Neural crest cell (in vitro differentiated cells): ENCODE measurements at regions not wholly inside any gene's neighbourhood (a gene's known extent, or its start where the extent isn't known, plus 50 kb on each side); places are given as distances from the start of the nearest gene placed in this dataset.

Source experiments
- DNase-seq: peaks from one replicate; pipeline ENCODE4 v3.0.0; 2021; ENCODE audit warnings: low read depth, mixed read lengths, low spot score
- H3K27ac Mint-ChIP-seq: one replicate; pipeline ENCODE4 v1.8.0; 2021; ENCODE audit warnings: mild to moderate bottlenecking, mixed read lengths; ENCODE audit not compliant: unreplicated experiment
- H3K27me3 Mint-ChIP-seq: 2 replicates; pipeline ENCODE4 v1.8.0; 2021; ENCODE audit warnings: low read depth, mild to moderate bottlenecking, mixed read lengths
- H3K36me3 Mint-ChIP-seq: 2 replicates; pipeline ENCODE4 v1.8.0; 2021; ENCODE audit warnings: low read depth, mild to moderate bottlenecking, mixed read lengths
- H3K4me1 Mint-ChIP-seq: 2 replicates; pipeline ENCODE4 v1.8.0; 2021; ENCODE audit warnings: mixed read lengths
- H3K4me3 Mint-ChIP-seq: one replicate; pipeline ENCODE4 v1.8.0; 2021; ENCODE audit warnings: mild to moderate bottlenecking, mixed read lengths
- H3K9me3 Mint-ChIP-seq: 2 replicates; pipeline ENCODE4 v1.8.0; 2021; ENCODE audit warnings: mixed read lengths
- TF ChIP-seq, protein P1 (sequence below): fragments of 200-600 bp; sonication (generic); conservative IDR thresholded peaks from 2 replicates; pipeline ENCODE4 v1.5.0; 2021; ENCODE audit warnings: antibody characterized with exemption, mild to moderate bottlenecking

DNA sequence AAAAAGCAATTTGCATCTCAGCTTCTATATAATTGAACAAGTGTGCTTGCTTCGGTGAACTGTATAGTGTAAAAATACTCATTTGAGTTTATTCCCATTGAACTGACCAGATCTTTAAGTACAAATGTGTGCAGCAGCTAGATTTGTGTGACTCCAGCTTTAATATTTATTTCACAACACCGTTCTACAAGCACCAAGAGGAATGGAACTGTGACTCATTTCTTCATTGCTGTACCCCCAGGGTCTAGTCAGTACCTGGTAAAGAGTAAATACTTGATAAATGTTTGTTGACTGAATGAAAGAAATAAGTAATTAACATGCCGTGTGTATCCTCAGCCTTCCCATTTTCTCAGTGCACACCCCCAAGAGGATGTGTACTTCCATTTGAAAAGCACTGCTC, 464.8 kb downstream of the CBLN4 start:
- DNase-seq: no peak
- Mint-ChIP-seq H3K4me1 (no peaks in the 10 kb centered on the region), H3K9me3 (peaks cover 2% of the 10 kb centered on the region), H3K4me3 (no peak overlapping the region), H3K36me3 (no peaks in the 10 kb centered on the region), H3K27me3 (peaks cover 3% of the 10 kb centered on the region), H3K27ac (no peak overlapping the region)
- TF ChIP-seq, protein P1, sequence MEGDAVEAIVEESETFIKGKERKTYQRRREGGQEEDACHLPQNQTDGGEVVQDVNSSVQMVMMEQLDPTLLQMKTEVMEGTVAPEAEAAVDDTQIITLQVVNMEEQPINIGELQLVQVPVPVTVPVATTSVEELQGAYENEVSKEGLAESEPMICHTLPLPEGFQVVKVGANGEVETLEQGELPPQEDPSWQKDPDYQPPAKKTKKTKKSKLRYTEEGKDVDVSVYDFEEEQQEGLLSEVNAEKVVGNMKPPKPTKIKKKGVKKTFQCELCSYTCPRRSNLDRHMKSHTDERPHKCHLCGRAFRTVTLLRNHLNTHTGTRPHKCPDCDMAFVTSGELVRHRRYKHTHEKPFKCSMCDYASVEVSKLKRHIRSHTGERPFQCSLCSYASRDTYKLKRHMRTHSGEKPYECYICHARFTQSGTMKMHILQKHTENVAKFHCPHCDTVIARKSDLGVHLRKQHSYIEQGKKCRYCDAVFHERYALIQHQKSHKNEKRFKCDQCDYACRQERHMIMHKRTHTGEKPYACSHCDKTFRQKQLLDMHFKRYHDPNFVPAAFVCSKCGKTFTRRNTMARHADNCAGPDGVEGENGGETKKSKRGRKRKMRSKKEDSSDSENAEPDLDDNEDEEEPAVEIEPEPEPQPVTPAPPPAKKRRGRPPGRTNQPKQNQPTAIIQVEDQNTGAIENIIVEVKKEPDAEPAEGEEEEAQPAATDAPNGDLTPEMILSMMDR: no peak

DNA sequence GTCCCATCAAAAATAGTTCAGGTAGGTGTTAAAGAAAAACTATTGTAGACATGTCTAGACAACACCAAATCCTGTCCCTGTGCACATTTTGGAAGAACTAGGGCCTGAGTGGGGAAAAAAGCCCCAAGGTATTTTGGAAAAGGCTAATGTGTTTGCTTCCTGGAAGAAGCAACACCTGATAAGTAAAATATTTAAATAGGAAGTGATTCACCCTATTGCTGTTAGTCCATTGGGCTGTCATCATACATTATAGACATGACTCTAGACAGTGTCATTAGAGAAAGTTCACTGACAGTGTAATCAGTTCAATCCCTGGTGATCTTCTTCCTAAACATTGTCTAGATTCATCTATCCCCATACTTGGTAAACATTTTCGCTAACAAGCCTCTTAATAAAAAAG, 465.3 kb downstream of the CBLN4 start:
- Mint-ChIP-seq H3K27me3 (peaks cover under 1% of the 10 kb centered on the region), H3K27ac (no peak overlapping the region), H3K4me1 (no peaks in the 10 kb centered on the region), H3K9me3 (peaks cover 2% of the 10 kb centered on the region), H3K4me3 (no peak overlapping the region), H3K36me3 (no peaks in the 10 kb centered on the region)
- TF ChIP-seq, protein P1: no peak
- no peak for DNase-seq

DNA sequence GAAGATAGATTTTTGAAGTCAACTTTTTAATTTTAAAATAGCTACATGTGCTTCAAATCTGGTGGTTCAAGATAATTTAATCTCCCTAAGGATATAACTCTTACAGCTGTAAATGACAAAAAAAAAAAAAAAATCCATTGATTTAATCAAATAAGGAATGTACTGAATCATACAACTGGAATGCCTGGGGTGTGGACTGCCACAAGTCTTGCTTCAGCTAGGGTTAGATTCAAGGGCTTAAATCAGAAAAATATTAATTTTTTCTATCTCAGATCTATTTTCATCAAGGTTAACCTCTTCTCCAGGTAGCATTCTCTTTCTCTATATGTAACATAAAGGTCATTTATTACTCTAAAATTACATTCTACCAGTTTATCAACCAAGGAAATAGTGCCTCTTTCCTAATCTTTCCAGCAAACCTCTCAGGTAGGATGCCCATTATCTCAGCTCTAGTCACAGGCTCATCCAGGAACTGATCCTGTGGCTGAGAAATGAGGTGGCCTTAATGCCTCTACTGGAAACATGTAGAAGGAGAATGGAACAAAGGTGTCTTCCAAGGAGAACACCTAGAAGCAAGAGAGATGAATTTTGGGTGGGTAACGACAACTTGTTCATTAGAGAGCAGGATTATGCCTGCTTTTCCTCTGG, 466.9 kb downstream of the CBLN4 start:
- Mint-ChIP-seq H3K36me3 (no peaks in the 10 kb centered on the region), H3K9me3 (peaks cover 2% of the 10 kb centered on the region), H3K27ac (no peak overlapping the region), H3K4me3 (no peak overlapping the region), H3K27me3 (no peaks in the 10 kb centered on the region), H3K4me1 (no peaks in the 10 kb centered on the region)
- no peak for DNase-seq
- TF ChIP-seq, protein P1: no peak

DNA sequence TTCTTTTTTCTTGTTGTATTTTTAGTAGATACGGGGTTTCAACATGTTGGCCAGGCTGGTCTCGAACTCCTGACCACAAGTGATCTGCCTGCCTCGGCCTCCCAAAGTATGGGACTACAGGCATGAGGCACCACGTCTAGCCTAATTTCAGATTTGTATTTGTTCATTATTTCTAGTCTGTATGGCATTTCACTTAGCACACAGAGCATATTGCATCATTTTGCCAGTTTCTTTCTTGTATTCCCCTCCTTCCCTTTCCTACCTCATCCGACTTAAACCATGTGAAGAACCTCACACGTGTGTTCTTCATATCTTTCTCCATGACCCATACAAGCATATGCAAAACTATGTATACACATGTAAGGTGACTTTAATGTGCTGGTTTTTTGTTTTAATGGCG, 470.0 kb downstream of the CBLN4 start:
- no peak for DNase-seq
- no peaks in the 10 kb centered on the region for H3K4me1 Mint-ChIP-seq
- H3K27ac Mint-ChIP-seq: no peak overlapping the region
- no peaks in the 10 kb centered on the region for H3K9me3 Mint-ChIP-seq
- H3K4me3 Mint-ChIP-seq: no peak overlapping the region
- no peaks in the 10 kb centered on the region for H3K36me3 Mint-ChIP-seq
- no peaks in the 10 kb centered on the region for H3K27me3 Mint-ChIP-seq
- TF ChIP-seq, protein P1: no peak

DNA sequence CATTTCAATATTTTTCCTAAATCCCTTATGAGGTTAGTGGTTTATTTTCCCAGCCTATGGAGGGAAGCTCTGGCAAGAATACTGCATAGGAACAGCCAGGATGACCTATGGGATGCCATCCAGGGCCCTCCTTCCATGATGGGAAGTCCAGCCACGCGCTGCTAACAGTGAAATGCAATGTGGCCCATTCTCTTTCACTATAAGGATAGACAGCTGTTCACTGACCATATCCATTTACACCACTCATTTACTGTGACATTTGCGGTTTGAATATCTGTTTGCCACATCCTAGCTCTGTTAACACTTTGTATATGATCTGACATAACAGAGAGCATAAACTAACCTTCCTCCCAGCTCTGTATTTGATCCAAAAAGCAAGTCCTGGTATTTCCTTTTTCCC, 471.7 kb downstream of the CBLN4 start:
- TF ChIP-seq, protein P1: no peak
- no peak overlapping the region for H3K4me3 Mint-ChIP-seq
- H3K4me1 Mint-ChIP-seq: peaks cover 7% of the 10 kb centered on the region
- H3K27me3 Mint-ChIP-seq: no peaks in the 10 kb centered on the region
- no peaks in the 10 kb centered on the region for H3K9me3 Mint-ChIP-seq
- no peak overlapping the region for H3K27ac Mint-ChIP-seq
- DNase-seq: no peak
- no peaks in the 10 kb centered on the region for H3K36me3 Mint-ChIP-seq
